ENCODE measurements at regions not wholly inside any gene's neighbourhood (a gene's known extent, or its start where the extent isn't known, plus 50 kb on each side); places are given as distances from the start of the nearest gene placed in this dataset.

GRCh38 chr5:65068410-65068809, 299.7 kb downstream of the CWC27 start:
- no peak for DNase-seq (ENCODE audit: low read depth)

- DNase-seq (ENCODE audit: low read depth), result no peak
Observed at GRCh38 chr5:65070026-65070425, 301.3 kb downstream of the CWC27 start.

- no peak for DNase-seq (ENCODE audit: low read depth)
Observed at GRCh38 chr5:65072850-65073249, 304.1 kb downstream of the CWC27 start.

- no peak for DNase-seq (ENCODE audit: low read depth)
Observed at GRCh38 chr5:65073250-65073661, 304.5 kb downstream of the CWC27 start.

- no peak for DNase-seq (ENCODE audit: low read depth)
Observed at GRCh38 chr5:65075623-65076250, 307.0 kb downstream of the CWC27 start.

- DNase-seq (ENCODE audit: low read depth), result peak; percentile 18
Observed at GRCh38 chr5:65076251-65076869, 307.6 kb downstream of the CWC27 start.

- DNase-seq (ENCODE audit: low read depth), result no peak
Observed at GRCh38 chr5:65077653-65078052, 308.9 kb downstream of the CWC27 start.

GRCh38 chr5:65078331-65078730, 309.6 kb downstream of the CWC27 start:
- DNase-seq (ENCODE audit: low read depth), result no peak

- DNase-seq (ENCODE audit: low read depth), result no peak
Observed at GRCh38 chr5:65081071-65081470, 312.3 kb downstream of the CWC27 start.

- DNase-seq (ENCODE audit: low read depth), result no peak
Observed at GRCh38 chr5:65084795-65085515, 316.2 kb downstream of the CWC27 start.

GRCh38 chr5:65085516-65085850, 316.8 kb downstream of the CWC27 start:
- DNase-seq (ENCODE audit: low read depth), result no peak

- DNase-seq (ENCODE audit: low read depth), result no peak
Observed at GRCh38 chr5:65086234-65086890, 317.6 kb downstream of the CWC27 start.

- DNase-seq (ENCODE audit: low read depth), result no peak
Observed at GRCh38 chr5:65087154-65087553, 318.4 kb downstream of the CWC27 start.

GRCh38 chr5:65094279-65094678, 325.5 kb downstream of the CWC27 start:
- DNase-seq (ENCODE audit: low read depth), result no peak

GRCh38 chr5:65098393-65098792, 329.7 kb downstream of the CWC27 start:
- DNase-seq (ENCODE audit: low read depth), result no peak

Measured in activated T-cell treated with anti-CD3 and anti-CD28 coated beads for 1 hour (primary cell).